ENCODE measurements at regions not wholly inside any gene's neighbourhood (a gene's known extent, or its start where the extent isn't known, plus 50 kb on each side); places are given as distances from the start of the nearest gene placed in this dataset.

DNA sequence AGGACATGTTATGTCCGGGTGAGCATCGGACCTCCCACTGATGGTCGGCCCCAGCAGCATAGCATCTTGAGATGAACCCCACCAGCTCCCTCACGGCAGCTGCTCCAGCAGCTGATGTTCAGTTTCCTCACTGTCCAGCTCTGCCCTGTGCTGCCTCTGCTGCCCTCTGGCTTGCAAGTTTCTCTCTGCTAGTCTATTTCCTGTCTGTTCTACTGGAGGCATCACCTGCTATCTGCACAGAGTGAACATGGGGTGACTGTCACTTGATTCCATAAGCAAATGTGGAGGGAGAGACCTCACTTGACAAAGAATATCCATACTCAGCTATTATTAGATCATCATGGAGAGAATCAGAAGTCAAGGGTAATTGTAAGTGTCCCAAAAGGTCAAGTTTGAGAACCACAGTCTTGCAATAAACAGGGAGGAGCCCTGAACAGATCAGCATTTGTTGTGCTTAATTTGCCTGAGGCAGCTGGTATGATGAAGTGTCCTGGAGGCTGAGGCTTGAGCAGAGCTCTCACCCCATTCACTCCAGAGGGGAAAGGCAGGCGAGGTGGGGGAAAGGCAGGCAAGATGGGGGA, 702.8 kb downstream of the SEMA5A start:
- TF ChIP-seq, protein P1, sequence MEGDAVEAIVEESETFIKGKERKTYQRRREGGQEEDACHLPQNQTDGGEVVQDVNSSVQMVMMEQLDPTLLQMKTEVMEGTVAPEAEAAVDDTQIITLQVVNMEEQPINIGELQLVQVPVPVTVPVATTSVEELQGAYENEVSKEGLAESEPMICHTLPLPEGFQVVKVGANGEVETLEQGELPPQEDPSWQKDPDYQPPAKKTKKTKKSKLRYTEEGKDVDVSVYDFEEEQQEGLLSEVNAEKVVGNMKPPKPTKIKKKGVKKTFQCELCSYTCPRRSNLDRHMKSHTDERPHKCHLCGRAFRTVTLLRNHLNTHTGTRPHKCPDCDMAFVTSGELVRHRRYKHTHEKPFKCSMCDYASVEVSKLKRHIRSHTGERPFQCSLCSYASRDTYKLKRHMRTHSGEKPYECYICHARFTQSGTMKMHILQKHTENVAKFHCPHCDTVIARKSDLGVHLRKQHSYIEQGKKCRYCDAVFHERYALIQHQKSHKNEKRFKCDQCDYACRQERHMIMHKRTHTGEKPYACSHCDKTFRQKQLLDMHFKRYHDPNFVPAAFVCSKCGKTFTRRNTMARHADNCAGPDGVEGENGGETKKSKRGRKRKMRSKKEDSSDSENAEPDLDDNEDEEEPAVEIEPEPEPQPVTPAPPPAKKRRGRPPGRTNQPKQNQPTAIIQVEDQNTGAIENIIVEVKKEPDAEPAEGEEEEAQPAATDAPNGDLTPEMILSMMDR (optimal IDR thresholded peaks at IDR 0.05 in 1 of 3, IDR thresholded peaks at IDR 0.05 in 1 of 3, conservative IDR thresholded peaks at IDR 0.05 in 1 of 3; ENCODE audit: extremely low read depth in 1 of 3, insufficient read depth in 2 of 3, low read length in 3 of 3) = peak; percentile 37 to 68 (median 67)
- TF ChIP-seq EZH2 (IDR thresholded peaks at IDR 0.05; ENCODE audit: low read length) = no peak

All from keratinocyte (primary cell).